Left ventricle myocardium inferior (tissue), 1 donor: ENCODE measurements at regions not wholly inside any gene's neighbourhood (a gene's known extent, or its start where the extent isn't known, plus 50 kb on each side); places are given as distances from the start of the nearest gene placed in this dataset.

ENCODE experiments used
- DNase-seq: peaks from one replicate; pipeline ENCODE4 v3.0.0-alpha.2; 2020
- H3K27ac ChIP-seq: fragments of 200-600 bp; replicated peaks from 2 replicates; pipeline ENCODE4 v1.8.0; 2021
- H3K27me3 ChIP-seq: fragments of 200-600 bp; 2 replicates; pipeline ENCODE4 v1.8.0; 2021; ENCODE audit warnings: low read depth
- H3K36me3 ChIP-seq: fragments of 200-600 bp; 2 replicates; pipeline ENCODE4 v1.8.0; 2021
- H3K4me1 ChIP-seq: fragments of 200-600 bp; 2 replicates; pipeline ENCODE4 v1.8.0; 2021
- H3K4me3 ChIP-seq: fragments of 200-600 bp; 2 replicates; pipeline ENCODE4 v1.8.0; 2021; ENCODE audit warnings: mild to moderate bottlenecking, moderate library complexity
- H3K9me3 ChIP-seq: fragments of 200-600 bp; replicated peaks from 2 replicates; pipeline ENCODE4 v1.8.0; 2021
- intact Hi-C: fragments of 100-400 bp; cut with micrococcal nuclease; formaldehyde crosslinking; loops from one replicate; pipeline ENCODE4 v1.11.0; 2022
- TF ChIP-seq, protein P1 (sequence below): fragments of 200-600 bp; IDR thresholded peaks from 2 replicates; pipeline ENCODE4 v1.8.0; 2021; ENCODE audit warnings: antibody characterized with exemption, mild to moderate bottlenecking, borderline replicate concordance
- donor health status: DM: no; HTN: yes; CAD: no; lungs with severe emphysema.

DNA sequence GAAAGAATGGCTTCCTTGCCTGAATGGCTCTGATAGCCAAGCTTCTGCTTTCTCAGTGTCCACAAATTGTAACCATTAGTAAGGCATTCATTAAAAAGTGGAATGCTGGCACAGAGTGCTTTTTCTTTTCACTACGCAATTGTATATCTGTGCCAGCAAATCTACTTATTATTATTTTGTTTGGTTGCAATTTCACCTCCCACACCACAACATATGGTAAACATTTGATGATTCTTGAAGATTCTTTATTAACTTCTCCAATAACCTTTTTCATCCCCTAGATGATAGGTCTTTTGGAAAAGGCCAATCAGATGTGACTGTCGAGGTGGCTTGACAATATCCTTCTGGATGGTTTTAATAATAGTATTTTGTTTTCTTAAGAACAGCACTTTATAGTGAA lies 234.1 kb downstream of the TMEM38B start:
- no peak overlapping the region for H3K27ac ChIP-seq
- H3K9me3 ChIP-seq: peaks cover 12% of the 10 kb centered on the region
- H3K4me3 ChIP-seq: no peak overlapping the region
- no peaks in the 10 kb centered on the region for H3K27me3 ChIP-seq
- no peaks in the 10 kb centered on the region for H3K36me3 ChIP-seq
- intact Hi-C loops: no loop called here
- peaks cover 17% of the 10 kb centered on the region for H3K4me1 ChIP-seq
- no peak for DNase-seq
- TF ChIP-seq, protein P1, sequence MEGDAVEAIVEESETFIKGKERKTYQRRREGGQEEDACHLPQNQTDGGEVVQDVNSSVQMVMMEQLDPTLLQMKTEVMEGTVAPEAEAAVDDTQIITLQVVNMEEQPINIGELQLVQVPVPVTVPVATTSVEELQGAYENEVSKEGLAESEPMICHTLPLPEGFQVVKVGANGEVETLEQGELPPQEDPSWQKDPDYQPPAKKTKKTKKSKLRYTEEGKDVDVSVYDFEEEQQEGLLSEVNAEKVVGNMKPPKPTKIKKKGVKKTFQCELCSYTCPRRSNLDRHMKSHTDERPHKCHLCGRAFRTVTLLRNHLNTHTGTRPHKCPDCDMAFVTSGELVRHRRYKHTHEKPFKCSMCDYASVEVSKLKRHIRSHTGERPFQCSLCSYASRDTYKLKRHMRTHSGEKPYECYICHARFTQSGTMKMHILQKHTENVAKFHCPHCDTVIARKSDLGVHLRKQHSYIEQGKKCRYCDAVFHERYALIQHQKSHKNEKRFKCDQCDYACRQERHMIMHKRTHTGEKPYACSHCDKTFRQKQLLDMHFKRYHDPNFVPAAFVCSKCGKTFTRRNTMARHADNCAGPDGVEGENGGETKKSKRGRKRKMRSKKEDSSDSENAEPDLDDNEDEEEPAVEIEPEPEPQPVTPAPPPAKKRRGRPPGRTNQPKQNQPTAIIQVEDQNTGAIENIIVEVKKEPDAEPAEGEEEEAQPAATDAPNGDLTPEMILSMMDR: no peak

DNA sequence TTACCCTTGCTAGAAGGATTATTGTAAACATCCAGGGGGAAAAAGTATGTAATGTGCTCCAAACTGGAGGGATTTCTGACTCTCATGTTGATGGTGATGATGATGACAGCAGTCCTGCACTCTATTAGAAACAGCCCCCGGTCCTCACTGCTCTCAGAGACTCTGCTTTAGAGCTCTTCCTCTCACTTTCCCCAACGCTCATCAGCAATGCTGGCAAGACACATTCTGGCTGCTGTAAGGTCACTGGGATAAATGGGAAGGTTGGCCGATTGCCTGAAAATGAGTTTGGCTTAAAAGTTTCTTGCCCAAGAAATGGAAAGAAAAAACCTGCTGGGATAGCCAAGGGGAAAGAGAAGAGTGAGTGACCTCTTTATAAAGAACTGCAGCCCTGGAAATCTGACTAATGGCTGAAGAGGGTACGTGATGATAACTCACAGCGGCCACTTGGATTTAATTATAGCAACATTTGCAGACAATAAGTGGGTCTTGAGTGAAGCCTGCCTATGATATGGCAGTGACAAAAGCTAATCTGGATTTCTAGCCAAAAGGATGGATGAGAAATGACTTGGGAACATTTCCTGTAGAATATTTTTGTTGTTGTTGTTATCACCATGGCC lies 235.8 kb downstream of the TMEM38B start:
- Histone ChIP-seq H3K9me3 (peaks cover 16% of the 10 kb centered on the region), H3K36me3 (no peaks in the 10 kb centered on the region), H3K27me3 (no peaks in the 10 kb centered on the region), H3K4me3 (no peak overlapping the region), H3K4me1 (peaks cover 17% of the 10 kb centered on the region), H3K27ac (peak overlapping the region; percentile 73)
- TF ChIP-seq, protein P1: no peak
- no peak for DNase-seq
- intact Hi-C loops: no loop called here

GRCh38 chr9:105932276-105932675 lies 237.9 kb downstream of the TMEM38B start:
- Histone ChIP-seq H3K4me1 (peaks cover 17% of the 10 kb centered on the region), H3K4me3 (no peak overlapping the region), H3K27ac (no peak overlapping the region), H3K36me3 (no peaks in the 10 kb centered on the region), H3K27me3 (no peaks in the 10 kb centered on the region), H3K9me3 (peaks cover 16% of the 10 kb centered on the region)
- no peak for DNase-seq
- TF ChIP-seq, protein P1: no peak
- intact Hi-C loops: no loop called here

- Histone ChIP-seq H3K4me1 (no peaks in the 10 kb centered on the region), H3K27me3 (no peaks in the 10 kb centered on the region), H3K27ac (no peak overlapping the region), H3K9me3 (peaks cover 22% of the 10 kb centered on the region), H3K4me3 (no peak overlapping the region), H3K36me3 (no peaks in the 10 kb centered on the region)
- DNase-seq: no peak
- TF ChIP-seq, protein P1: no peak
- intact Hi-C loops: no loop called here
Observed at GRCh38 chr9:105950448-105950847, 256.1 kb downstream of the TMEM38B start.

GRCh38 chr9:105950894-105951293 lies 256.6 kb downstream of the TMEM38B start:
- no peaks in the 10 kb centered on the region for H3K4me1 ChIP-seq
- H3K27me3 ChIP-seq: no peaks in the 10 kb centered on the region
- intact Hi-C loops: no loop called here
- H3K36me3 ChIP-seq: no peaks in the 10 kb centered on the region
- no peak for DNase-seq
- TF ChIP-seq, protein P1: no peak
- H3K27ac ChIP-seq: no peak overlapping the region
- no peak overlapping the region for H3K4me3 ChIP-seq
- H3K9me3 ChIP-seq: peaks cover 17% of the 10 kb centered on the region

GRCh38 chr9:105954517-105954916 lies 260.2 kb downstream of the TMEM38B start:
- intact Hi-C loops: no loop called here
- H3K27me3 ChIP-seq: no peaks in the 10 kb centered on the region

More at GRCh38 chr9:105954517-105954916, 260.2 kb downstream of the TMEM38B start:
- no peak for DNase-seq
- Histone ChIP-seq H3K36me3 (no peaks in the 10 kb centered on the region), H3K9me3 (peaks cover 3% of the 10 kb centered on the region), H3K27ac (no peak overlapping the region), H3K4me1 (no peaks in the 10 kb centered on the region), H3K4me3 (no peak overlapping the region)
- TF ChIP-seq, protein P1: no peak
